ENCODE measurements at regions not wholly inside any gene's neighbourhood (a gene's known extent, or its start where the extent isn't known, plus 50 kb on each side); places are given as distances from the start of the nearest gene placed in this dataset.

DNA sequence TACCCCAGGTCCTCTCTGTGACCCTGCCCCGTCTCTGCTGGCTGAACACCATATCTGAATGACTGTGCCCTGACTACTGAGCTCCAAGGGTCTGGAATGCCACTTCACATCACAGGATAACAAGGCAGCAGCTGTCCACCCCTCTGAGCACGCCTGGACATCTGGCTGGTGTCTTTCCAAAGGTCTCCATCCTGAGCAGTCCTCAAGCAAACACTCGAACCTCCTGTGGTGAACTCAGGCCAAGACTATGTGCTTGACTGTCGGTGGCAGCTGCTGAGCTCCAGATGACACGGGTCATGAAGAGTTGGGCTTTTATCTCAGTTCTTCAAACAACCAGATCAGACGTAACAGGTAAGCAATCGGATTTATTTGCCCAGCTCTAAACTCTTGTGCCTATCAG is 117.2 kb upstream of the BCL2L14 start:
- no peak for TF ChIP-seq EZH2 (IDR thresholded peaks at IDR 0.05; ENCODE audit: insufficient read depth, poor library complexity, severe bottlenecking)
- no peak for TF ChIP-seq EZH2phosphoT487 (IDR thresholded peaks at IDR 0.05; ENCODE audit: insufficient read depth, low read depth)
